ENCODE measurements at regions not wholly inside any gene's neighbourhood (a gene's known extent, or its start where the extent isn't known, plus 50 kb on each side); places are given as distances from the start of the nearest gene placed in this dataset.

- no peak for TF ChIP-seq CTCF (IDR thresholded peaks at IDR 0.05; ENCODE audit: low read length)
- no peak for TF ChIP-seq EZH2 (optimal IDR thresholded peaks at IDR 0.05; ENCODE audit: low read depth, low read length)
- TF ChIP-seq EZH2phosphoT487 (IDR thresholded peaks at IDR 0.05; ENCODE audit: low read length), result no peak
These were observed 323.3 kb upstream of the ZNF32 start for GRCh38 chr10:43971981-43972380.
